GM18517 (cell line): ENCODE measurements at regions not wholly inside any gene's neighbourhood (a gene's known extent, or its start where the extent isn't known, plus 50 kb on each side); places are given as distances from the start of the nearest gene placed in this dataset.
"Not testable (repeated sequence)": the region's sequence is repeated elsewhere in the genome, so short reads cannot be mapped to it uniquely, and the experiment has no call there.

Experiments
- ATAC-seq: cut with Tn5 transposase; IDR thresholded peaks from one replicate; pipeline ENCODE4 v1.9.1; 2021; ENCODE audit warnings: mild to moderate bottlenecking, moderate library complexity; ENCODE audit not compliant: unreplicated experiment

DNA sequence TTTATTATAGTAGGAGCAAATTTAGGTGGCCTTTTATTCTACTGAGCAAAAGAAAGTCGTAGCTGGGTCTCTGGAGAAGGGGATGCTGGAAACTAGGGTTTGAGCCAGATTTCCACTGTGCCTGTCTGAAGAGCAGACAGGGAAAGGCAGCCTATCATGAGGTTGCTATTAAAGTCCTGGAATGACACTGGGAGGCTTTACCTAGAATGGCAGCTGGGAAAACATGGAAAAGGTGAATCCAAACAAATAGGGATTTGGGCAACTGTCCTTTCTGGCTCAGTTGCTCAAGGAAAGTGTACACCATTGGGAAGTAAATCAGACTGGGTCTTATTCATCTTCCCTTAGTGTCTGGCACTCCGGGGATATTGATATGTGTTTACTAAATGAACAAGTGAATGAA lies 154.6 kb downstream of the MTX2 start:
- ATAC-seq: no peak

DNA sequence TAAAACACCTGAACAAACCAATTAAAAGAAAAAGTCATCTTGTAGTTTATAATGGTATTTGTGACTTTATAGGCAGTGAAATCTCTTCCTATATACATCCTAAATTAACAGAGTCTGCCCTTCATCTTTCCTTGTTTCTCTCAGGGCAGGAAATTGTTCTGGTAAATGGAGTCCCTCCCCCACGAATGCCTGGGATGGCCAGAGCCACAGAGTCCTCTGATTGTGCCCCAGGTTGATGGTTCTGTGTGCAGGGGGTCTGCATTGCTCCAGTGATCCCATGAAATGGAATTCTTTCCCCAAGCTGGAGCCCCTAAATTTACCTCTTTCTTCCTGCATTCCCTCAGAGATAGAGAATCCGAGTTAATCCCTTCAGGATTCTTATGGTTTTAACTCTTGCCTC lies 155.5 kb downstream of the MTX2 start:
- ATAC-seq: no peak

DNA sequence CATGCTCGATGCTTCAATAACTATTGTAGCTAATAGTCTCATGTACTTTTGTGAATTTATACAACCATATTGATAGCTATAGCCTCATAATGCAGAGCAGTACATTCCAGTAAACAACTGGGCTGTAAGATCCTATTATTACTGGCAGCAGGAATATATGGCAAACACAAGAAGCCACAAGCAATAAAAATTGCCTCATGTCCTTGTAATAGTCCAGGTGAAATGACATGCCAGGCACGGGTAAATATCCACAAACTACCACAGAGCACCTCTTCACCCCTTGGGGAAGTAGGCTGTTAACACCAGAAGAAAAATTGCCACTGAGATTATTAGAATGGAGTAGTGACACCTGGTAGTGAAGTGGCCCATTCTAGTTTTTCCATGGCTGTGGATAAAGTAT lies 158.3 kb downstream of the MTX2 start:
- ATAC-seq: no peak

DNA sequence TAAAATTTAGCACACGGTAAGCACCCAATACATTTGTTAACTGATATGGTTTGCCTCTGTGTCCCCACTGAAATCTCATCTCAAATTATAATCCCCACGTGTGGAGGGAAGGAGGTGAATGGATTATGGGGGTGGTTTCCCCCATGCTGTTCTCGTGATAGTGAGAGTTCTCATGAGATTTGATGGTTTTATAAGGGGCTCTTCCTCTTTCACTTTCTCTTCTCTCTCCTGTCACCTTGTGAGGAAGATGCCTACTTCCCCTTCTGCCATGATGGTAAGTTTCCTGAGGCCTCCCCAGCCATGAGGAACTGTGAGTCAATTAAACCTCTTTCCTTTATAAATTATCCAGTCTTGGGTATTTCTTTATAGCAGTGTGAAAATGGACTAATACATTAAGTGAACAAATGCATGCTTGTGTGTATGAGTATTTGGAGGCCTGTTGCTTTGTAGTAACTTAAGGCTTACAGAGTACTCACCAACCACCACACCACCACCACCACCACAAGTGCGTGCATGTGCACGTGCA lies 159.8 kb downstream of the MTX2 start:
- ATAC-seq: not testable (repeated sequence)

DNA sequence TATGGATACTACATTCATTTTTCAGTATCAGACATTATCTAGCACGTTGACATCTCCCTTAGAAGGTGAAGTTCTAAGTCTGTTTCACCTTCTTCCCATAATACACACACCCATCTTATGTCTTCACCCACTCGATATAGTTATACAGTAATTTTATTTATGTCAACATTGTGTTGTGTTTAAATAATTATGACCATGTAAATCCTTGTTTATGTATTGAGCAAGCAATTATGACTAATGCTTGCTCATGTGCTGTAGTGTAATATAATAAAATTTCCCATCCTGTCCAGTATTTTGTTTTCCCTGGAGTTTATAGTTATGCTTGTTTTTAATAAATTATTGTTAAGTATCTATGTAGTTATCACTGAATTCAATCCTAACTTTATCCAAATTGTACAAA lies 163.2 kb downstream of the MTX2 start:
- ATAC-seq: no peak

DNA sequence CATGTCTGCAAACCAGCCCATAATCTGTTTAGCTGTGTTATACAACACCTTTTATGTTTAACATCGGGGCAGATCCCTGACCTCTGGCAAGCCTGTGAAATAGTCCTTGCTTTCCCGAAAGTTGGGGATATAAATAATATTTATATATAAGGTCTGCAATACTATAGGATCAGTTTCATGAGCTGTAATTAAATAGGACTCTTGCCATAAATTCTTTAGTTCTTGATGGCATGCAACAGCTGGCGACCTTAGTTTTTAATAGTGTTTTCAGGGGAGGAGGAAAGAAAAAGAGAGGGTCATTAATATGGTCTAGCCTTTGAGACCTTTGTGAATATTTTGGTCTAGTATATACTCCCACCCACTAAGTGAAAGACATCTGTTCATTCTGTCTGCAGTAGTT lies 166.5 kb downstream of the MTX2 start:
- no peak for ATAC-seq

DNA sequence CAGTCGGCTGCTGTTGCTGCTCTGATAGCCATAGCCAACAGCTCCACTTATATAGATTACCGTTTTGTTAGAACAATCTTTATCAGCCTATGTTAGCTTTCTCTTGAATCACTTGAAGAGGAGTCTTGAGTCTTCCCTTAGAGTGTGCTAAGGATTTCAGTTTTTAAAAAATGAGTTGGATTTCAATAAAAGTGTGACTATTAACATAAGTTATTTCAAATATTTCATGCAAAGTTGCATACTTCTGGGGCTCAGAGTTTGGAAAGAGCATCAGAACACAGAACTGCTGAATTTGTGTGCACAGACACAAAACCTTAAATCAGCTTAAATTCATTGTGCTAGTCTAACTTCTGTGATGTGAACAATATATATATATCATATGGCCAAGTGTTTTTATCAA lies 174.7 kb downstream of the MTX2 start:
- ATAC-seq: no peak

DNA sequence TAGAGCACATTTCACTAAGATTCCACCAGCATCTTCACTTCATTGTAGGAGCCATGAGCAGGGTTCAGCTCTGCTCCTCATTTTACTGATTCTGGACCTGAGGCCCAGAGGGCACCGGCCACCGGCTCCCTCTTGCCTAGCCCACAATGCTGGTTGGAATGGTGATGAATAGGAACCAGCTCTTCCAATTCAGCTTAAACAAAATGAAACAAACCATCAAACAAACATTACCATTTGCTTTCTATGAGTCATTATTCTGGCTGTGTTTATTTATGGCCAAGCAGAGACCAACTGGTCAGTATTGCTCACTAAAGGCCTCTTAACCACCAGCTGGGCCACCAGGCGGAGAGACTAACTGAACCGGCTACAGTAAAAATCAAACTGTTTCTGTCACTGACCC lies 176.7 kb downstream of the MTX2 start:
- ATAC-seq: no peak

DNA sequence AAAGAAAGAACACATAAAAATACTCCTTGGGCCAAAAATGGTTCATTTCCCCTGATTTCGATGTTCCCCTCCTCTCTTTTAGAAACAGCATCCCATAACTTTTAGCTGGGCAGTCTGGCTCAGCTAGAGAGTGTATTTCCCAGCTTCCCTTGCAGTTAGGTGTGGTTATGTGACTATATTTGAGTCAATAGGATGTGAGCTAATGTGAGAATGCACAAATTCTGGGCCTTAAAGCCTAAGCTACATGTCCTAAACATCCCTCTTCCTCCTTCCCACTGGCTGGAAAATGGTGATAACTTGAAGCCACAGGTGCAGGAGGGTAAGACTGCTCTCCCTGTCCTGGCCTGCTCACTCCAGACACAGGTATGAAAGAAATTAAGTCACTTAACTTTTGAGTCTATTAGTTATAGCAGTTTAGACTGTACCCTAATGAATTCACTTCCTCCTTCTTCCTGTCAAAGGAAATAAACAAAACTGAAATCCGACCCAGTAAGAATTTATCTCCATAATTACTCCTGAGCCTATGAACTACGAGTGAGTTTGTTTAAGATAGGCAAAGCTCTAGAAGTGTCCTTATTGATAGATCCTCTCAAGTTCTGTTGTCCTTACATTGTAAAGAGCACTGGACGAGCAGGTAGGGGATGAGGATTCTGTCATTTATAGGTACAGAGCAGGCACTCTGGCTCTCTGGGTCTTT lies 177.6 kb downstream of the MTX2 start:
- ATAC-seq: no peak

DNA sequence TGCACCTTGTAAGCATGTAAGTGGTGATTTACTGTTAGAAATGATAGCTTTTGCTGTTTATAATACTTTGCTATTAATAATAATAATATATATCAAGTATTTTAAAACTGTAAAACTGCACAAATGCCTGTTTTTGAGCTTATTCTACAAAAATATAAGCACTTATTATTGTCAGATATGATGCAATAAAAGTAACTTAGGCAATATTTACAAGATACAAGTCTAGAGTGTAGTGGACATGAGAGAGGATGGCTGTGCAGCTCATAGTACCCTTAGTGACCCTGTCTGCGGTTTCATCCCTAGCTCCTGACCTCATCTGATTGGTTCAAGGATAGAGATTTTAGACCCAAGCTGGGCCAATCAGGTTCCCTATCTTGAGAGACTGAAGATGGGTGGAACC lies 178.4 kb downstream of the MTX2 start:
- no peak for ATAC-seq

DNA sequence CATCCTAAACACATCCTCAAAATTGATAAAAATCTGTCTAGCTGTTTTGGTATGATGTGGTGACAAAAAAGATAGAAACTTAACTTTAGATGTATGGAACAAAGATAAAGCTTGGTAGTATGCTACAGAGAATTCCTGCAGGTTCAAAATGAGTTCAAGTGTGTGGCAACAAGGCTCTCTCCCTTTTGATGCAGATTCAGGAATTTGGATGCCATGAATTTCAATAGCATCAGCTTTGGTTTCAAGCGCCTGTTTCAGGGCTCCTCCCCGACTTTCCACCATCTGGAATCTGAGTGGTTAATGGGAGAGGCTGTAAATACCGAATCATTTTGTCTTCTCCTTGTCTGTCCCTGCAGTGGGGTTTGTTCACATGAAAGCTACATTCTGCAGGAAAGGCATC lies 180.6 kb downstream of the MTX2 start:
- ATAC-seq: no peak

DNA sequence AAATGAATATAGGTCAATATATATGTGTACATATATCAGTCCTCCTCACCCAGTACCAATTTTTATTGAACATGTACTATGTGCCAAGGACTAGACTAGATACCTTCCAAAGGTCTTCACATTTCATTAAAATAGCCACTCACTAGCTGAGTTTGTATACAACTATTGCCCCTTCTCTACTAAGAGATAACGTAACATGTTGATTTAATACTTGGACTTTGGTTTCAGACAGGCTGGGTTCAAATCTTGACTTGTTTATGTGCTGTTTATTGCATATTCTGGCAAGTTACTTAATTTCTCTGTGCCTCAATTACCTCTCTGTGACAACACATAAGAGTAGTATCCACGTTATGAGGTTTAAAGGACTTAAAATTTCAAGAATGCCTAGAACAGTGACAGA lies 184.5 kb downstream of the MTX2 start:
- ATAC-seq: no peak

DNA sequence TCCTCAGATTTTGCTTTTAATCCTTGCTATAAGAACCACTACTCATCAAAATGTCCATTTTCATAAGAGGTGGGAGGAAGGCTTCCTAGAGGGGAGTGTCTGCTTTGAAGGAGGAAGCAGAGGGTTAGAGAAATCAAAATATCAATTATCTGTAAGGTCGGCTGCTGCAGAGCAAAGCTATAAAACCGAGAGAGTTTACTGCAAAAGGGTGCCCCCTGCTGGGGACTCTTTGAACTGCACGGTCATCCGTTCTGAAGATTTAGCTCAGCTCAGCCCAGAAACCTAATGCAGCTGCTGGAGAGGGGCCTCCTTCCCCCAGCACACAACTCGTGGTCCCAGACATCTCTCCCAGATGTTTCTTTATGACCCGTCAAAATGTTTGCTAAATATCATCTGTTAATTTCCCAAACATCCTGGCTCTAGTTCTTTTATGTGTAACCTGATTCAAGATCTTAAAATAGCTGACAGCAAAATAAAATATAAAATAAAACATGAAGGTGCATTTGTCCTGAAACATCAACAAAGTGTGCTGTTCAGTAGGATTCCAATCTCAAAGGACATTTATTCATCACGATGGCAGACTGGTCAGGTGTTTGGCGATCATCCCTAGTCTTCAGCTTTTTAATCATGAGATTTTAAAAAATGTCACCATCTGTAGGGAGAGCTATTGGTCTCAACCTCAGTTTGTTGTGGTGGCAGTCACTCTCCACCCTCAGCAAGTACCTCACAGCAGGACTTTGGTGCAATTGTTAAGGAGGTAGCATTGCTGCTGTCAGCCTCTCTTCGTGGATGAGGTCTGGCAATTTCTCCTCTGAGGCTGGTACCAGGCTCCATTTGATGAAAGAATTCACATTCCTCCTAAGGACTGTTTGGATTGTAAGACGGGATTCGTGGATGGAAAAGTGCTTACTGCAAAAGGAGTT lies 185.9 kb downstream of the MTX2 start:
- peak; percentile 63 for ATAC-seq

DNA sequence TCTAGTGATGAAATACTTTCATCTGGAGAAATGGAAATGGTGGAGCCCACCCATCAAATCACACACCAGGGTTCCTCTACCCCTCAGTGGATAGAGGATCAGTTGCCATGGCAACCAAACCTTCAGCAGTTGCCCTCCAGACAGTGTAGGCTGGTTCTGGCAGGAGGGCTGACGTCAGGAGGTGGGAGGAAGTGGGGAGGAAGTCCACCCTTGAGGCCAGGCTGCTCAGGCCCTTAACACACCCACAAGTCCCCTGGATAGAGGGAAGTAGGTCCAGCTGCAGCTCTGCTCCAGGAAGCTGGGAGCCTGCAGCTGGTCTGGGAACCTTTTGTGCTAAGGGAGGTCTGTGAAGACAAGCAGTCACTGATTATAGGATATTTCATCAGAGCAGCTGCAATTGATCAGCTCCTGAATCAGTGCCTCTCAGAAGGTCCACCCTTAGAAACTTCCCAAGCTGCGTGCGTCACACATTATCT lies 186.6 kb downstream of the MTX2 start:
- no peak for ATAC-seq

DNA sequence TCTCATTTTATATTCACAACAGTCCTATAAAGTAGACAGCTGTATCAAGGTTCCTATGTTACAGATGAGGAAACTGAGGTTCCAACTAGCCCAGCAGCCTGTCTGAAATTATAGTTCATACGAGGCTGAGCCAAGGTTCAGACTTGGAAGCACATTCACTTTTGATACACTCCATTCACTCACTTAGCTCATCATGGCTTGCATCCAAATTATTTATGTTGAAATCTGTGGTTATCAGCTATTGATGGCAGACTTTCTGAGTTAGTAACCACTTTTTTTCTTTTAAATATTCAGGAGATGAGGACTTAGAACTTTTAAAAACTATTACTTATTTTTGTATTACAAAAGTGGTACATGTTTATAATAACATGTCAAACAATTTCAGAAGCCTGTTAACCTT lies 188.2 kb downstream of the MTX2 start:
- ATAC-seq: no peak

DNA sequence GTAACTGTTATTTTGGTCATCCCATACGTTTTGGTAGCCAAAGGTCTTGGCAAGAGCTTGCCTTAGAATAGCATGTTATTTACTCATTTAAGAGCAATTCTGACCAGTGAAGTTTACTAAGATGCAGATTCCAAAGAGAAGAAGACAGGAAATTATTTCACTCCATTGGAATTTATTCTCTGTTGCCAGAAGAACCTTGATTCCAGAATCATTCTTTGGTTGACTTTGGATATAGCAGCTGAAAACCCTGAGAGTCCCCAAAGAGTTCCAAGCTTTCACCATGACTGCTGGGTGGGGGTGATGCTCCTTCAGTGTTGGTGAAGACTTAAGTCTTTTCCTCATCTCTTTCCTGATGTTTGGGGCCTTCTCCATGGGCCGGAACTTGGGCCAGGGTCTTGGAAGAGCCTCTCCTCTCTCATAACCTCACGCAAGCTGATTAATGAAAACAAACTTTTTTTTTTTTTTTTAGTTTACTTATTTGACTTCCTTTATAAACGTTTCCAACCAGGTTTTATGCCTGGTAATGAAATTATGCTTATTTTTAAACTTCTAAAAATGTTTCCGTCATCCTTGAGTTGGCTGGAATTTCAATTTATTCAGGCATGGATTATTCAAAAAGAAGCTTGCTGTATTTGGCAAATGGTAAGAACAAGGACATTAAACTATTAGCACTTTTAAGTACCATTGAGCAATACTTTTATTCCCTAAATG lies 192.0 kb downstream of the MTX2 start:
- no peak for ATAC-seq

DNA sequence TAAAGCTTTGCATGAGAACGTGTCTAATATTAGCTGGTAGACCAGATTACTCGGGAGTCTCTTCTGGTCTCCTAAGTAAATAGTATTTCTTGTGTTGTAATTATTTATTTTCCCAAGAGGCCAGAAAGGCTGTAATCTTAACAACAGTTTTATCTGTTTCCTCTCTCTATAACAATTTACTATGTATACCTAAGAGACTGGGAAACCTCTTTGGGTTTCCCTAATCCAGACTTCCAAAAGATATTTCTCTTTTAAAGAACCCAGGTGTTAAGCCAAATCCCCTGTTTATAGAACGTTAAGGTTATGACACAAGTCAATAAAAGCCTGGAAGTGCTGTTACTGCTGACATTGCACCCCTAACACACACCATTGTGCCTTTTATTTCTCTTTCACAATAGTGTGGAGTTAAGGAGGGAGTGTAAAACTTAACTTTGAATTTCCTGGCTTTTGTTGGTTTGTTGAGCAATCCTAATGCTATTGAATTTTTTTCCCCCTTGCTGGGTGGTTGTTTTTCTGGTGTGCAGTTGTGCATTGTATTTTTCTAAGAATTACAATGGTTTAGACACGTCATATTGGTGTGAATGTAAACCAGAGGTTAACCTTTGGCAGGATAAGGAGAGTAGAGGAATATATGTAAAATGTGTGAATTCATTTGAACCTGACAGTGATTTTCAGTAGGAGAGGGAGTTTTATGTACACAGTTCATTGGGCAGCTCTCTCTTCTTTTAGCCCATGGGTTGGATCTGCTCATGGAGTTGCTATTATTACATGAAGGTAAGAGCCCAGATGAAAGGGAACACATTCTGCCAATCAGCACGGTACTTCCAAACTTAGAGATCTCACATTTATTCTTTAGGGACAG lies 192.8 kb downstream of the MTX2 start:
- no peak for ATAC-seq

DNA sequence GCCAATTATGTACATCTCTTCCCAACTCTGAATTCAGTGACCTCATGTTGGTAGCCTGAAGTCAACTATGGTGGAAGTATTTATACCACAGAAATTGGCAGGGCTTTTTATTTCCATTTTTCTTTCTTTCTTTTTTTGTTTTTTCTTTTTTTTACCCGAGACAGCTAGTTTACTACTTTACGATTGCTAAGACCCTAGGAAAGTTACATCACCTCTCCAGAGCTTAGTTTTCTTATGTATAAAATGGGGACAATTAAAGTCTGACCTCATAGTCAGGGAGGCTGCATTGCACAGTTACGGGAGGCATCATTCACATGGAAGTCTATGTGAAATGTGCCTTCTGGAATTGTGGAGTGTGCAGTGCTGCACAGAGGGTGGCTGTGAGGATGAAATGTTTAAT lies 194.3 kb downstream of the MTX2 start:
- no peak for ATAC-seq

DNA sequence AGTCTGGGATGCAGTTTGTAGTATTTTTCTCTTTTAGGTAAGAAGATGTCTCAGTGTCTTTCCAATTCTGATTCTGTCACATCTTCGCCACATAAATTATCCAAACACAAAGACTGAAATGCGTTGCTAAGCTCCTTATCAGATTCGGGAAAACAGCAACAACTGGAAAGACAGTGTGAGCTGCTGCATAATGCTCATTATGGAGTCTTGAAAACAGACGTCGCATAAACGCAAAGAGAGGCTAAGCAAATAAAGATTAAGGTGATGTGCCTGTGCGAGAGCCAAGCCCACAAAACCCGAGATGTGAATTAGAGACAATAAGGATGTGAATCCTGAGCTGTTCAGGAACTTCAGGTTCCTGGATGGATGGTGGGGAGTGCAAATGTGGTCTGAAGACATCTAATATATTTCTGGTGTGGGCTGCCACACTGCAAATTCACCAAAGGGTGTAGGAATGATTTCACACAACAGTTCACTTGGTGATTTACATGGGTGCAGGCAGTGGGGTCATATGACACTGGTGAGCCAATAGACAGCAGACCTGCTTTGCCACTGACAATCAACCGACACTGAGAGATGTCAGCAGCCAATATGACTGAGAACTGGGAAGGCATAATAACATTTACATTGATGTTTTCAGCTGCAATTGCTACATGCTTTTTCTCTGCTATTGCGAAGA lies 195.8 kb downstream of the MTX2 start:
- ATAC-seq: no peak

DNA sequence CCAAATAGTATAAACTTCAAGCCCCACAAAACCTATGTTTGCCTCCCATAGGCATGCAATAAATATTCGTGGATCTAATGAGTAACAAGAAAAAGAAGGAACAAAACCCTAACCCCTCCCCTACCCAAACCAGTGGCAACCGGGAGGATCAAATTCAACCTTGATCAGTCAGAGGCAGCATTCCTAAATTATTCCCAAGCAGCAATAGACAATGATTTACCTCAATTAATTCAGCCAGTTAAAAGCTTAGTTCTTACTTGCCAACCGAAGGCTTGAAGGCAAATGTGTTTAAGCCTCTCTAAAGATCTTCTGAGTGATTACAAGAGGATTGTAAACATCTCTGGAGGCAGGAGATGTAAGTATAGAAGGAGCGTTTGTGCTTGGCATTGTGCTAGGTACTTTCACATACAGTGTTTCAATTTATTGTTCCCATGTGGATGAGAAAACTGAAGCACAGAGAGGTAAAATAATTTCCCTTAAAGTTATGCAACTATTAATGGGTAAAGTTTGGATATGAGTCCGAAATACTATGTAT lies 197.7 kb downstream of the MTX2 start:
- no peak for ATAC-seq
